ENCODE measurements at regions not wholly inside any gene's neighbourhood (a gene's known extent, or its start where the extent isn't known, plus 50 kb on each side); places are given as distances from the start of the nearest gene placed in this dataset.

GRCh38 chr5:51449026-51449425 lies 65.8 kb downstream of the ISL1 start:
- Histone ChIP-seq H3K4me3 (ENCODE audit: low read depth, low read length) (no peak overlapping the region), H3K27me3 (ENCODE audit: control insufficient read depth, insufficient read depth, low read length) (no peaks in the 10 kb centered on the region), H3K36me3 (ENCODE audit: control insufficient read depth, insufficient read depth, low read length) (no peaks in the 10 kb centered on the region)
- no peak for TF ChIP-seq CTCF (IDR thresholded peaks at IDR 0.05; ENCODE audit: insufficient read depth, low read length, poor library complexity, severe bottlenecking)
- DNase-seq (ENCODE audit: low read depth): no peak

GRCh38 chr5:51452562-51452961 lies 69.3 kb downstream of the ISL1 start:
- H3K4me3 ChIP-seq (ENCODE audit: low read depth, low read length): no peak overlapping the region
- no peaks in the 10 kb centered on the region for H3K27me3 ChIP-seq (ENCODE audit: control insufficient read depth, insufficient read depth, low read length)
- no peaks in the 10 kb centered on the region for H3K36me3 ChIP-seq (ENCODE audit: control insufficient read depth, insufficient read depth, low read length)
- no peak for TF ChIP-seq CTCF (IDR thresholded peaks at IDR 0.05; ENCODE audit: insufficient read depth, low read length, poor library complexity, severe bottlenecking)
- DNase-seq (ENCODE audit: low read depth): no peak

GRCh38 chr5:51465165-51465564 lies 81.9 kb downstream of the ISL1 start:
- H3K36me3 ChIP-seq (ENCODE audit: control insufficient read depth, insufficient read depth, low read length): no peaks in the 10 kb centered on the region
- TF ChIP-seq CTCF (IDR thresholded peaks at IDR 0.05; ENCODE audit: insufficient read depth, low read length, poor library complexity, severe bottlenecking): no peak
- H3K4me3 ChIP-seq (ENCODE audit: low read depth, low read length): no peak overlapping the region
- no peak for DNase-seq (ENCODE audit: low read depth)
- no peaks in the 10 kb centered on the region for H3K27me3 ChIP-seq (ENCODE audit: control insufficient read depth, insufficient read depth, low read length)

GRCh38 chr5:51466214-51466613 lies 83.0 kb downstream of the ISL1 start:
- Histone ChIP-seq H3K27me3 (ENCODE audit: control insufficient read depth, insufficient read depth, low read length) (no peaks in the 10 kb centered on the region), H3K36me3 (ENCODE audit: control insufficient read depth, insufficient read depth, low read length) (no peaks in the 10 kb centered on the region), H3K4me3 (ENCODE audit: low read depth, low read length) (no peak overlapping the region)
- no peak for TF ChIP-seq CTCF (IDR thresholded peaks at IDR 0.05; ENCODE audit: insufficient read depth, low read length, poor library complexity, severe bottlenecking)
- DNase-seq (ENCODE audit: low read depth): no peak

- DNase-seq (ENCODE audit: low read depth): no peak
- H3K4me3 ChIP-seq (ENCODE audit: low read depth, low read length): no peak overlapping the region
- TF ChIP-seq CTCF (IDR thresholded peaks at IDR 0.05; ENCODE audit: insufficient read depth, low read length, poor library complexity, severe bottlenecking): peak; percentile 20
- no peaks in the 10 kb centered on the region for H3K27me3 ChIP-seq (ENCODE audit: control insufficient read depth, insufficient read depth, low read length)
- H3K36me3 ChIP-seq (ENCODE audit: control insufficient read depth, insufficient read depth, low read length): no peaks in the 10 kb centered on the region
Measured at GRCh38 chr5:51468196-51468595, 84.9 kb downstream of the ISL1 start.

GRCh38 chr5:51471630-51472029 lies 88.4 kb downstream of the ISL1 start:
- Histone ChIP-seq H3K27me3 (ENCODE audit: control insufficient read depth, insufficient read depth, low read length) (no peaks in the 10 kb centered on the region), H3K36me3 (ENCODE audit: control insufficient read depth, insufficient read depth, low read length) (no peaks in the 10 kb centered on the region), H3K4me3 (ENCODE audit: low read depth, low read length) (no peak overlapping the region)
- TF ChIP-seq CTCF (IDR thresholded peaks at IDR 0.05; ENCODE audit: insufficient read depth, low read length, poor library complexity, severe bottlenecking): no peak
- no peak for DNase-seq (ENCODE audit: low read depth)

Measured in kidney epithelial cell (primary cell).